ENCODE measurements at regions not wholly inside any gene's neighbourhood (a gene's known extent, or its start where the extent isn't known, plus 50 kb on each side); places are given as distances from the start of the nearest gene placed in this dataset.
"Not testable (repeated sequence)": the region's sequence is repeated elsewhere in the genome, so short reads cannot be mapped to it uniquely, and the experiment has no call there.

- FAIRE-seq (no peak), DNase-seq (ENCODE audit: insufficient read length, low spot score) (no peak)
Observed at GRCh38 chr6:98380589-98380988, 453.8 kb upstream of the POU3F2 start.

DNA sequence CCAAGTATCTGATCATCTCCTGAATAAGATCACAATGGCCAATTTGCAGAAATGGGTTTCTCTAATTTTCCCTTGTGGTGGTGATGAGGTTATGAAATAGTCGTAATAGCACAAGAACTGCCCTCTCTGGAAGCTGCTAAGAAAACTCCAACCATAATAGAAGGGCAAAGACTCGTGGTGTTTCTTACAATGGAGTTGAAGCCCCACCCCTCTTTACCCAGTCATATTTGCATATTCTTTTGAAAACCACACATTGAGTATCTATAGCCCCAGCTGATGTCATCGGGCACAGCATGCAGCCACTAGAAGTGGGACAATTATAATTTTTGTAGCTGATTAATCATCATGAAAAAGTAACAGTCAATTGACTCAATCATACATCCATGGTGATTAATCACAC lies 452.1 kb upstream of the POU3F2 start:
- no peak for FAIRE-seq
- DNase-seq (ENCODE audit: insufficient read length, low spot score), result no peak

DNA sequence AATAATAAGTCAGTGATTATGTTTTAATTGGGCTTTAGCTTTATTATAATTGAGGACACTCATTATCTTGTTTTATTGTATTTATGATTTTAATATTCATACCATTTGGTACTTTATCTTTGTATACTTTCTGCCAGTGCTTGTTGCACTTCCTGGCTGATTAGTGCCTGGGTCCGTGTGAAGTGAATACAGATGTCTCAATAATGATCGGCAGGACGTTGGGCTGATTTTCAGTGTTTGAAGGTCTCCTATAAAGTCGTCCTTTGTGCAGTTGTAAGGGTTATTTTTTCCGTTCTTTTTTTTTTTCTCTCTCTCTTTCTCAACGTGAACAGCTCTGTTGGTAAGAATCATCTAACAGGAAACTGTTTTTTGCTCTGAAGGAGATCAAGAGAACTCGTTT lies 450.0 kb upstream of the POU3F2 start:
- no peak for FAIRE-seq
- DNase-seq (ENCODE audit: insufficient read length, low spot score), result no peak

- FAIRE-seq (no peak), DNase-seq (ENCODE audit: insufficient read length, low spot score) (no peak)
Observed at GRCh38 chr6:98384801-98385200, 449.6 kb upstream of the POU3F2 start.

DNA sequence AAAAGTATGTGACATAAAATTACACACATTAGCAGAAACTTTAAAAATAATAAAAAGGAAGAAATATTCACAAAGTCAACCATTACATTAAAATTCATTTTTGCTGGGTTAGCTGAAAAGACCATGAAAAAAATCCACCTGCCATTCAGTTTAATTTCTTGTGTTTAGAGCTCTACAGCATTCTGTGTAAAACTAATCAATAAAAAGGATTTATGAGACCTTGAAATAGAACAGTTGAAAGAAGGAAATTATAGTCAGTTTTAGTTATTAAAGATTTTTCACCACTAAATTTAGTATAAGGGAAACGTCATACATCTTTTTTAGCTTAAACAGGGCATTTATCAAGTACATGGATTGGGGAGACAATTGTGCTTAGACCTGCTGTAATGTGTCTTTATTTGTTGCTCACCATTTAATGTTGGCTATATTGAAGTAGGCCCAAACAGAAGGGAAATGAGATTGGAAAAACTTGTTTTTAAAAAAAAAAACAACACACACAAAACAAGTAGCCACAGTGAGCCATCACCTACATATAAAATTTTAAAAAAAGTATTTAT lies 438.7 kb upstream of the POU3F2 start:
- DNase-seq (ENCODE audit: insufficient read length, low spot score), result no peak
- FAIRE-seq, result no peak

GRCh38 chr6:98416027-98416426 lies 418.3 kb upstream of the POU3F2 start:
- DNase-seq (ENCODE audit: insufficient read length, low spot score), result no peak

DNA sequence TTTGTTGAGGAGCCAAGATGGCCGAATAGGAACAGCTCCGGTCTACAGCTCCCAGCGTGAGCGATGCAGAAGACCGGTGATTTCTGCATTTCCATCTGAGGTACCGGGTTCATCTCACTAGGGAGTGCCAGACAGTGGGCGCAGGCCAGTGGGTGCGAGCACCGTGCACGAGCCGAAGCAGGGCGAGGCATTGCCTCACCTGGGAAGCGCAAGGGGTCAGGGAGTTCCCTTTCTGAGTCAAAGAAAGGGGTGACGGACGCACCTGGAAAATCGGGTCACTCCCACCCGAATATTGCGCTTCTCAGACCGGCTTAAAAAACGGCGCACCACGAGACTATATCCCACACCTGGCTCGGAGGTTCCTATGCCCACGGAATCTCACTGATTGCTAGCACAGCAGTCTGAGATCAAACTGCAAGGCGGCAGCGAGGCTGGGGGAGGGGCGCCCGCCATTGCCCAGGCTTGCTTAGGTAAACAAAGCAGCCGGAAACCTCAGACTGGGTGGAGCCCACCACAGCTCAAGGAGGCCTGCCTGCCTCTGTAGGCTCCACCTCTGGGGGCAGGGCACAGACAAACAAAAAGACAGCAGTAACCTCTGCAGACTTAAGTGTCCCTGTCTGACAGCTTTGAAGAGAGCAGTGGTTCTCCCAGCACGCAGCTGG lies 417.7 kb upstream of the POU3F2 start:
- DNase-seq (ENCODE audit: insufficient read length, low spot score); FAIRE-seq: not testable (repeated sequence)

More at GRCh38 chr6:98416027-98416426, 418.3 kb upstream of the POU3F2 start:
- no peak for FAIRE-seq

GRCh38 chr6:98433325-98434056 lies 400.9 kb upstream of the POU3F2 start:
- DNase-seq (ENCODE audit: insufficient read length, low spot score) (no peak), FAIRE-seq (no peak)

DNA sequence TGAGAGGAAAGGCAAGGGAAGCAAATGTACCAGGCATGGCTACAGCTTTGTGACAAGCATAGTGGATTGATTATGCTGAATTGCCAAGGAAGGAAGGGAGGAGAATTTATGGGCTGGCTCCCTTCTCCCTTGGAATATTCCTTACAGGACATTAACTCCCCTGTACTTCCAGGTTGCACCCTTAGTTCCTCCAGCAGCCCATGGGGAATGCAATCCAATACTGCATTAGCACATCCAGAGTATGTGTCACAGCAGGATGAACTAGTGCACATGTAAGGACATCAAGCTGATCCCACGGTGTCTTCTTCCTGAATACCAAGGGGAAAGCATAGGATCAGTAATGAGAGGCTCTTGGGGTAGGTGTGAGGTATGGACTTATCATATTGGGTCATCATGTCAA lies 390.7 kb upstream of the POU3F2 start:
- no peak for DNase-seq (ENCODE audit: insufficient read length, low spot score)
- FAIRE-seq, result no peak

- DNase-seq (ENCODE audit: insufficient read length, low spot score) (no peak), FAIRE-seq (no peak)
Observed at GRCh38 chr6:98452685-98453084, 381.7 kb upstream of the POU3F2 start.

GRCh38 chr6:98454809-98455322 lies 379.5 kb upstream of the POU3F2 start:
- no peak for FAIRE-seq
- DNase-seq (ENCODE audit: insufficient read length, low spot score), result no peak

- DNase-seq (ENCODE audit: insufficient read length, low spot score) (no peak), FAIRE-seq (no peak)
Observed at GRCh38 chr6:98458708-98459107, 375.7 kb upstream of the POU3F2 start.

GRCh38 chr6:98463038-98464000 lies 371.1 kb upstream of the POU3F2 start:
- no peak for FAIRE-seq

DNA sequence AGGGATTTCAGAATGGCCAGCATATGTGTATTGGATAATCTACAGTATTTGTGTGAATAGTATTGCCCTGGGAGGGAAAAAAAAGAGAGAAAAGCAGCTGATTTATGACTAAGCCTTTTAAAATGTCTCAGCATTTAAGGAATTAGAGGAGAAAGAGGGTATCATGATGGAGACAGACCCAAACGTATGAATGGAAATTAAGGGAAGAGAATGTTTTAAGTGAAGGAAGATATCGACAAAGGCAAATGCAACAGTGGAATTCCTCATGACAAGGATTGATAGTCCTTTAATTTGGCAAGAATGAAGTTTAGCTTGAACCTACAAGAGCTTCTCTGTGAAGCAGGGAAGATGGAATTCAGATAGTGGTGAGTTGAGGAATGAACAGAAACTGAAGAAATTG lies 367.3 kb upstream of the POU3F2 start:
- DNase-seq (ENCODE audit: insufficient read length, low spot score) (no peak), FAIRE-seq (no peak)

More at GRCh38 chr6:98463038-98464000, 371.1 kb upstream of the POU3F2 start:
- DNase-seq (ENCODE audit: insufficient read length, low spot score), result no peak

DNA sequence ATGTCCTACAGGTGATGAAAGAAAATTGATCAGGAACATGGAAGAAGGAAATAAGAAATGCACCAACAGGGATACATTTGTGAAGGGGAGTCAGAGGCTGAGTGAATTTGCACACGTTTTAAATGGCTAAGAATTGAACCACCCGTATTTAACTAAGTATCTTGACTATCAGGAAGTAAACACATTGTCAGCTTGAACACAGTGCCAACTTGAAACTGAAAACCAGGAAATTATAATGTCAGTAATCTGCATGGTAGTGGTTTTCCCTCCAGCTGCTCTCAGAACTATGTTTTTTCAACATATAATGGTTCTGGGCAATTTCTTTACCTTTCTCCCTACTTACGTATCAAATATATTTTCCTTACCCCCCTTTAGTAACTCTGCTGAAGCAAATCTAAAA lies 366.5 kb upstream of the POU3F2 start:
- DNase-seq (ENCODE audit: insufficient read length, low spot score) (no peak), FAIRE-seq (no peak)

GRCh38 chr6:98469141-98469540 lies 365.2 kb upstream of the POU3F2 start:
- FAIRE-seq (no peak), DNase-seq (ENCODE audit: insufficient read length, low spot score) (no peak)

GRCh38 chr6:98470821-98471220 lies 363.6 kb upstream of the POU3F2 start:
- no peak for DNase-seq (ENCODE audit: insufficient read length, low spot score)
- no peak for FAIRE-seq

DNA sequence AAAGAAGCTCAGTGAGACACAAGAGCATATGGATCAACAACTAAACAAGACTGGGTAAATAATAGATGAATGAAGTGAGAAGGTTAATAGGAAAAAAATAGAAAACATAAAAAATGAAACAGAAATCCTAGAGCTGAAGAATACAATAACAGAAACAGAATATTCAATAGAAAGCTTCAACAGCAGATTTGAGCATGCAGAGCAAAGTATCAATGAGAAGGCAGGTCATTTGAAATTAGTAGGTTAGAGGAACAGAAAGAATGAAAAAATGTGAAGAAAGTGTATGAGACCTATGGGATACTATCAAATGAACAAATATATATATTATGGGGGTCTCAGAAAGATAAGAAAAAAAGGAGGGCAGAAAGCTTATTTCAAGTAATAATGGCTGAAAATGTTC lies 362.9 kb upstream of the POU3F2 start:
- DNase-seq (ENCODE audit: insufficient read length, low spot score), result no peak
- FAIRE-seq, result no peak

DNA sequence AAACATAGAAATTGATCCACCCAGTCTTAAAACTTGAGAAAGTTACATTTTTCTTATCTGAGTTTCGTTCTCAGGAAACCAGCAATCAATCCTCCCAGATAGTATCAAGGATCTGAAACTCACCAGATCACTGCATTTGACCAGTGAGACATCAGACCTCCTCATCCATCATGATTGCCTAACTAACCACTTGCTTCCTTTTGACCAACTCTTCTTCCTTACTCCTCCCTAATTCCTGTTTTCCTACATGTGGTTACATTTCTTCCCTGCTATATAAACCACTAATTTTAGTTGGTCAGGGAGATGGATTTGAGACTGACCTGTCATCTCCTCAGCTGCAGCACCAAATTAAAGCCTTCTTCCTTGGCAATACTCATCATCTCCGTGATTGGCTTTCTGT lies 357.1 kb upstream of the POU3F2 start:
- no peak for FAIRE-seq
- DNase-seq (ENCODE audit: insufficient read length, low spot score), result no peak

GRCh38 chr6:98484696-98485095 lies 349.7 kb upstream of the POU3F2 start:
- DNase-seq (ENCODE audit: insufficient read length, low spot score) (no peak), FAIRE-seq (no peak)

DNA sequence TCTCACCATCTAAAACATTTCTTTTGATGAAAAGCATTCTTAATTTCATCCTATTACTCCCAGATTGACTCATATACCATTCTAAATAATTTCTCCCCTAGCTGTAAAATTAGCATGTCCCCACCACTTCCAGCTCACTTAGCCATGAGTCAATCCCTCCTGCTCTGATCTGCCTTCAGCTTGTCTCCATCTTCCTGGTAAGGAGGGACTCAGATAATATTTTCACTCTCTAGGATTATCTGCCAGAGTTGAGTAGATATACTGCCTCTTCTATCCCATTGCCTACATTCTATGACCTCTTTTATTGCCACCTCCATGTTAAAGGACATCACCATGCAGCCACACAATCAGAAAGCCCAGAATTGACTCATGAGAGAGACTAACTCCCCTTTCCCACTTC lies 348.8 kb upstream of the POU3F2 start:
- no peak for FAIRE-seq
- DNase-seq (ENCODE audit: insufficient read length, low spot score), result no peak
